SK-N-SH (cell line): ENCODE measurements at regions not wholly inside any gene's neighbourhood (a gene's known extent, or its start where the extent isn't known, plus 50 kb on each side); places are given as distances from the start of the nearest gene placed in this dataset.

ENCODE experiments used
- CTCF ChIA-PET: fragments of 300-600, 350-600 bp; formaldehyde crosslinking; extraction: SDS; loops from one replicate; lab custom pipeline; 2021; lab: Yijun Ruan, JAX
- POLR2A ChIA-PET: fragments of 350-600 bp; sonication (Branson Sonifier 250); formaldehyde crosslinking; extraction: SDS; loops from one replicate; lab custom pipeline; 2020; ENCODE audit warnings: antibody characterized with exemption, inconsistent platforms; lab: Yijun Ruan, JAX
- DNase-seq: peaks from one replicate; pipeline ENCODE4 v3.0.0; 2012
- H2AFZ ChIP-seq: fragments of 200-600 bp; sonication (generic); 2 replicates; pipeline ENCODE4 v1.8.1; 2016; ENCODE audit warnings: antibody characterized with exemption, mild to moderate bottlenecking, low read depth
- H3F3A ChIP-seq: fragments of 200-600 bp; sonication (generic); replicated peaks from 2 replicates; pipeline ENCODE3; 2016; ENCODE audit warnings: antibody characterized with exemption, mild to moderate bottlenecking; ENCODE audit not compliant: insufficient read depth
- H3K27ac ChIP-seq, 2 experiments: fragments of 200-500 bp in 1 of 2; fragments of 200-600 bp in 1 of 2; sonication (Bioruptor generic) in 1 of 2; sonication (generic), shearing (Covaris generic) in 1 of 2; 2 replicates each; pipeline versions ENCODE4 v1.5.1 to v1.6.1; 2014 to 2016; ENCODE audit warnings: low read depth in 2 of 2, inconsistent platforms in 1 of 2, low read length in 1 of 2, mild to moderate bottlenecking in 1 of 2, mixed read lengths in 1 of 2
- H3K27me3 ChIP-seq: fragments of 200-600 bp; sonication (generic), shearing (Covaris generic); 2 replicates; pipeline ENCODE4 v1.6.1; 2016; ENCODE audit warnings: mixed run types; ENCODE audit not compliant: insufficient read depth
- H3K36me3 ChIP-seq, 2 experiments: fragments of 200-500 bp in 1 of 2; fragments of 200-600 bp in 1 of 2; sonication (Bioruptor generic) in 1 of 2; sonication (generic) in 1 of 2; replicated peaks in 1 of 2; 2 replicates each; pipeline versions ENCODE3 to v1.5.1; 2014 to 2016; ENCODE audit warnings: low read length in 1 of 2, mild to moderate bottlenecking in 1 of 2; ENCODE audit not compliant: insufficient read depth in 2 of 2, control insufficient read depth in 1 of 2
- H3K4me1 ChIP-seq, 2 experiments: fragments of 200-500 bp in 1 of 2; fragments of 200-600 bp in 1 of 2; sonication (Bioruptor generic) in 1 of 2; sonication (generic), shearing (Covaris generic) in 1 of 2; 2 replicates each; pipeline versions ENCODE4 v1.5.1 to v1.6.1; 2014 to 2016; ENCODE audit warnings: low read depth in 1 of 2, low read length in 1 of 2, mixed run types in 1 of 2; ENCODE audit not compliant: insufficient read depth in 2 of 2, control insufficient read depth in 1 of 2
- H3K4me2 ChIP-seq: fragments of 200-600 bp; sonication (generic), shearing (Covaris generic); 2 replicates; pipeline ENCODE4 v1.6.1; 2017; ENCODE audit warnings: mixed run types
- H3K4me3 ChIP-seq, 2 experiments: fragments of 200-500 bp in 1 of 2; fragments of 200-600 bp in 1 of 2; sonication (Bioruptor generic) in 1 of 2; sonication (generic), shearing (Covaris generic) in 1 of 2; 2 replicates each; pipeline versions ENCODE4 v1.5.1 to v1.8.1; 2014 to 2016; ENCODE audit warnings: low read depth in 2 of 2, inconsistent platforms in 1 of 2, low read length in 1 of 2, mild to moderate bottlenecking in 1 of 2, mixed read lengths in 1 of 2, moderate library complexity in 1 of 2
- H3K79me2 ChIP-seq: fragments of 200-600 bp; sonication (generic); 2 replicates; pipeline ENCODE4 v1.8.1; 2017; ENCODE audit warnings: mild to moderate bottlenecking; ENCODE audit not compliant: insufficient read depth
- H3K9ac ChIP-seq: fragments of 200-600 bp; sonication (generic); 2 replicates; pipeline ENCODE4 v1.6.1; 2017; ENCODE audit warnings: mixed run types
- H3K9me2 ChIP-seq: fragments of 200-600 bp; sonication (generic); 2 replicates; pipeline ENCODE4 v1.6.1; 2017; ENCODE audit warnings: mixed run types
- H3K9me3 ChIP-seq: fragments of 200-600 bp; sonication (generic); 2 replicates; pipeline ENCODE4 v1.6.1; 2017; ENCODE audit warnings: mixed run types, mild to moderate bottlenecking, moderate library complexity
- H4K20me1 ChIP-seq: fragments of 200-600 bp; sonication (generic); 2 replicates; pipeline ENCODE4 v1.6.1; 2017; ENCODE audit warnings: mild to moderate bottlenecking, mixed run types; ENCODE audit not compliant: insufficient read depth
- CHD2 ChIP-seq: fragments of 150-350 bp; IDR thresholded peaks from 2 replicates; pipeline ENCODE4 v1.6.1; 2018; ENCODE audit warnings: low read length; ENCODE audit not compliant: partially characterized antibody
- CTCF ChIP-seq: fragments of 200-600 bp; sonication (generic); IDR thresholded peaks from 2 replicates; pipeline ENCODE4 v1.6.1; 2017; ENCODE audit warnings: antibody characterized with exemption, mild to moderate bottlenecking, moderate library complexity
- ELF1 ChIP-seq: IDR thresholded peaks from 2 replicates; pipeline ENCODE4 v1.4.0; 2012
- EZH2phosphoT487 ChIP-seq: fragments of 200-600 bp; sonication (generic); IDR thresholded peaks from 2 replicates; pipeline ENCODE4 v1.6.1; 2017; ENCODE audit warnings: low read depth, mixed run types, mild to moderate bottlenecking, antibody characterized with exemption, moderate library complexity, borderline replicate concordance
- FOSL2 ChIP-seq: IDR thresholded peaks from 2 replicates; pipeline ENCODE4 v1.4.0; 2012; ENCODE audit warnings: low read depth, mild to moderate bottlenecking, moderate library complexity, borderline replicate concordance
- FOXM1 ChIP-seq: IDR thresholded peaks from 2 replicates; pipeline ENCODE4 v1.4.0; 2012; ENCODE audit warnings: low read depth, mild to moderate bottlenecking
- GATA2 ChIP-seq: sonication (generic); formaldehyde crosslinking; IDR thresholded peaks from 2 replicates; pipeline ENCODE4 v1.5.0; 2020; ENCODE audit warnings: mild to moderate bottlenecking, missing genetic modification reagents
- JUND ChIP-seq: IDR thresholded peaks from 2 replicates; pipeline ENCODE4 v1.4.0; 2012
- MAX ChIP-seq: IDR thresholded peaks from 2 replicates; pipeline ENCODE4 v1.4.0; 2012; ENCODE audit warnings: low read depth
- NFIC ChIP-seq: IDR thresholded peaks from 2 replicates; pipeline ENCODE4 v1.4.0; 2012; ENCODE audit warnings: borderline replicate concordance
- POLR2AphosphoS5 ChIP-seq: IDR thresholded peaks from 2 replicates; pipeline ENCODE4 v1.6.1; 2012; ENCODE audit warnings: low read depth, low read length
- RAD21 ChIP-seq: IDR thresholded peaks from 2 replicates; pipeline ENCODE4 v1.6.1; 2012; ENCODE audit warnings: mild to moderate bottlenecking, low read length
- RCOR1 ChIP-seq: fragments of 150-350 bp; IDR thresholded peaks from 2 replicates; pipeline ENCODE4 v1.6.1; 2017; ENCODE audit warnings: antibody characterized with exemption, low read length
- REST ChIP-seq: IDR thresholded peaks from 2 replicates; pipeline ENCODE4 v1.6.1; 2012; ENCODE audit warnings: mild to moderate bottlenecking, low read depth, low read length, moderate library complexity
- RFX5 ChIP-seq: IDR thresholded peaks from 2 replicates; pipeline ENCODE4 v1.6.1; 2012; ENCODE audit warnings: mild to moderate bottlenecking, improper control_type of control experiment, low read length
- RXRA ChIP-seq: IDR thresholded peaks from 2 replicates; pipeline ENCODE4 v1.4.0; 2012; ENCODE audit warnings: low read depth, mild to moderate bottlenecking, borderline replicate concordance
- SIN3A ChIP-seq: IDR thresholded peaks from 2 replicates; pipeline ENCODE4 v1.6.1; 2012; ENCODE audit warnings: low read depth, mild to moderate bottlenecking, low read length, moderate library complexity, borderline replicate concordance
- TAF1 ChIP-seq: IDR thresholded peaks from 2 replicates; pipeline ENCODE4 v1.6.1; 2012; ENCODE audit warnings: low read depth, mild to moderate bottlenecking, low read length, moderate library complexity, borderline replicate concordance
- TCF12 ChIP-seq: IDR thresholded peaks from 2 replicates; pipeline ENCODE4 v1.4.0; 2012
- ZBTB33 ChIP-seq: IDR thresholded peaks from 2 replicates; pipeline ENCODE4 v1.4.0; 2012; ENCODE audit warnings: low read depth, borderline replicate concordance
- WGBS: methylation state at CpG from one replicate; pipeline ENCODE4 v1.1.6; 2017; ENCODE audit warnings: low lambda C conversion rate; 5-methylcytosine and 5-hydroxymethylcytosine counted together

- H3K9ac ChIP-seq = no peak overlapping the region
- no peaks in the 10 kb centered on the region for H4K20me1 ChIP-seq
- no peak overlapping the region for H3K27ac ChIP-seq
- H3K9me3 ChIP-seq = no peaks in the 10 kb centered on the region
- no peaks in the 10 kb centered on the region for H3K27me3 ChIP-seq
- no peaks in the 10 kb centered on the region for H3K4me1 ChIP-seq
- H3K4me3 ChIP-seq = no peak overlapping the region
- no peaks in the 10 kb centered on the region for H3K36me3 ChIP-seq
- 73% methylated on average over 6 of the region's 6 CpGs for WGBS
- TF ChIP-seq SIN3A (no peak), CTCF (no peak), EZH2phosphoT487 (no peak), CHD2 (no peak), POLR2AphosphoS5 (no peak), ELF1 (no peak), RFX5 (no peak), TAF1 (no peak)
- H2AFZ ChIP-seq = no peak overlapping the region
- no peak overlapping the region for H3K4me2 ChIP-seq
- no peaks in the 10 kb centered on the region for H3K79me2 ChIP-seq
- H3K9me2 ChIP-seq = no peaks in the 10 kb centered on the region
- POLR2A ChIA-PET = no interaction called here
- DNase-seq = no peak
- no peaks in the 10 kb centered on the region for H3F3A ChIP-seq
- CTCF ChIA-PET = no interaction called here
Measured at GRCh38 chr5:89036166-89036565, 153.2 kb upstream of the MEF2C start.

GRCh38 chr5:89034588-89034987, 151.6 kb upstream of the MEF2C start:
- H3K4me1 ChIP-seq = no peaks in the 10 kb centered on the region
- H3K4me2 ChIP-seq = no peak overlapping the region
- POLR2A ChIA-PET = no interaction called here
- H3K9me3 ChIP-seq = no peaks in the 10 kb centered on the region
- CTCF ChIA-PET = interaction anchor here (1.0 kb wide), 1 partner anchor 9 kb away, joined by 3 read pairs; no protein-coding TSS in a partner anchor
- no peak for DNase-seq
- WGBS = 68% methylated on average over 2 of the region's 2 CpGs
- H3F3A ChIP-seq = no peaks in the 10 kb centered on the region
- H3K9ac ChIP-seq = no peak overlapping the region
- no peaks in the 10 kb centered on the region for H3K27me3 ChIP-seq
- H4K20me1 ChIP-seq = no peaks in the 10 kb centered on the region
- H3K36me3 ChIP-seq = no peaks in the 10 kb centered on the region
- no peak overlapping the region for H3K4me3 ChIP-seq
- H2AFZ ChIP-seq = no peak overlapping the region
- H3K79me2 ChIP-seq = no peaks in the 10 kb centered on the region
- no peaks in the 10 kb centered on the region for H3K9me2 ChIP-seq
- no peak overlapping the region for H3K27ac ChIP-seq
- TF ChIP-seq REST = no peak
- no peak for TF ChIP-seq ZBTB33
- no peak for TF ChIP-seq MAX
- no peak for TF ChIP-seq GATA2 (CRISPR knock-in tag)
- no peak for TF ChIP-seq EZH2phosphoT487
- TF ChIP-seq POLR2AphosphoS5 = no peak
- TF ChIP-seq TCF12 = no peak
- no peak for TF ChIP-seq CTCF
- no peak for TF ChIP-seq RAD21
- TF ChIP-seq ELF1 = no peak
- no peak for TF ChIP-seq RXRA
- no peak for TF ChIP-seq JUND
- TF ChIP-seq NFIC = no peak
- TF ChIP-seq RCOR1 = no peak
- TF ChIP-seq FOXM1 = no peak
- no peak for TF ChIP-seq FOSL2
